Immature natural killer cell (primary cell): ENCODE measurements at regions not wholly inside any gene's neighbourhood (a gene's known extent, or its start where the extent isn't known, plus 50 kb on each side); places are given as distances from the start of the nearest gene placed in this dataset.
"Not testable (repeated sequence)": the region's sequence is repeated elsewhere in the genome, so short reads cannot be mapped to it uniquely, and the experiment has no call there.

ENCODE experiments used
- DNase-seq, 3 donors: peaks; one replicate each; pipeline ENCODE4 v3.0.0; 2022; ENCODE audit warnings: mixed read lengths in 1 of 3
- H3K27ac Mint-ChIP-seq, 6 donors: one replicate each; pipeline ENCODE4 v1.8.0; 2020; ENCODE audit warnings: mixed read lengths in 6 of 6, mild to moderate bottlenecking in 5 of 6, inconsistent platforms in 4 of 6, moderate library complexity in 3 of 6
- H3K27me3 Mint-ChIP-seq, 3 donors: one replicate each; pipeline ENCODE4 v1.8.0; 2020 to 2021; ENCODE audit warnings: low read depth in 3 of 3, mild to moderate bottlenecking in 3 of 3, mixed read lengths in 3 of 3, moderate library complexity in 3 of 3, inconsistent platforms in 1 of 3
- H3K36me3 Mint-ChIP-seq, 3 donors: one replicate each; pipeline ENCODE4 v1.8.0; 2020; ENCODE audit warnings: mixed read lengths in 3 of 3, inconsistent platforms in 2 of 3, mild to moderate bottlenecking in 2 of 3
- H3K4me1 Mint-ChIP-seq, 2 donors: one replicate each; pipeline ENCODE4 v1.8.0; 2020; ENCODE audit warnings: inconsistent platforms in 2 of 2, mild to moderate bottlenecking in 2 of 2, mixed read lengths in 2 of 2, moderate library complexity in 1 of 2
- H3K4me3 Mint-ChIP-seq, 5 donors: one replicate each; pipeline ENCODE4 v1.8.0; 2020; ENCODE audit warnings: mild to moderate bottlenecking in 5 of 5, mixed read lengths in 5 of 5, inconsistent platforms in 3 of 5, moderate library complexity in 3 of 5
- H3K9me3 Mint-ChIP-seq, 6 donors: one replicate each; pipeline ENCODE4 v1.8.0; 2020; ENCODE audit warnings: mild to moderate bottlenecking in 6 of 6, mixed read lengths in 6 of 6, inconsistent platforms in 4 of 6, moderate library complexity in 3 of 6

GRCh38 chr1:149713952-149714351 is 68.5 kb upstream of the FCGR1A start:
- not testable (repeated sequence) for H3K27me3 Mint-ChIP-seq, H3K4me1 Mint-ChIP-seq, H3K9me3 Mint-ChIP-seq, DNase-seq, H3K27ac Mint-ChIP-seq, H3K4me3 Mint-ChIP-seq, H3K36me3 Mint-ChIP-seq

GRCh38 chr1:149724618-149725302 is 57.7 kb upstream of the FCGR1A start:
- not testable (repeated sequence) for H3K27me3 Mint-ChIP-seq, H3K4me1 Mint-ChIP-seq, H3K9me3 Mint-ChIP-seq, DNase-seq, H3K4me3 Mint-ChIP-seq, H3K27ac Mint-ChIP-seq, H3K36me3 Mint-ChIP-seq

- not testable (repeated sequence) for H3K27me3 Mint-ChIP-seq, DNase-seq, H3K9me3 Mint-ChIP-seq, H3K4me1 Mint-ChIP-seq, H3K36me3 Mint-ChIP-seq, H3K27ac Mint-ChIP-seq, H3K4me3 Mint-ChIP-seq
These were observed 55.8 kb upstream of the FCGR1A start for GRCh38 chr1:149726688-149727087.

- not testable (repeated sequence) for H3K4me3 Mint-ChIP-seq, H3K4me1 Mint-ChIP-seq, H3K27me3 Mint-ChIP-seq, H3K36me3 Mint-ChIP-seq, DNase-seq, H3K27ac Mint-ChIP-seq, H3K9me3 Mint-ChIP-seq
These were observed 53.9 kb upstream of the FCGR1A start for GRCh38 chr1:149728598-149728997.
